ENCODE measurements at regions not wholly inside any gene's neighbourhood (a gene's known extent, or its start where the extent isn't known, plus 50 kb on each side); places are given as distances from the start of the nearest gene placed in this dataset.

DNA sequence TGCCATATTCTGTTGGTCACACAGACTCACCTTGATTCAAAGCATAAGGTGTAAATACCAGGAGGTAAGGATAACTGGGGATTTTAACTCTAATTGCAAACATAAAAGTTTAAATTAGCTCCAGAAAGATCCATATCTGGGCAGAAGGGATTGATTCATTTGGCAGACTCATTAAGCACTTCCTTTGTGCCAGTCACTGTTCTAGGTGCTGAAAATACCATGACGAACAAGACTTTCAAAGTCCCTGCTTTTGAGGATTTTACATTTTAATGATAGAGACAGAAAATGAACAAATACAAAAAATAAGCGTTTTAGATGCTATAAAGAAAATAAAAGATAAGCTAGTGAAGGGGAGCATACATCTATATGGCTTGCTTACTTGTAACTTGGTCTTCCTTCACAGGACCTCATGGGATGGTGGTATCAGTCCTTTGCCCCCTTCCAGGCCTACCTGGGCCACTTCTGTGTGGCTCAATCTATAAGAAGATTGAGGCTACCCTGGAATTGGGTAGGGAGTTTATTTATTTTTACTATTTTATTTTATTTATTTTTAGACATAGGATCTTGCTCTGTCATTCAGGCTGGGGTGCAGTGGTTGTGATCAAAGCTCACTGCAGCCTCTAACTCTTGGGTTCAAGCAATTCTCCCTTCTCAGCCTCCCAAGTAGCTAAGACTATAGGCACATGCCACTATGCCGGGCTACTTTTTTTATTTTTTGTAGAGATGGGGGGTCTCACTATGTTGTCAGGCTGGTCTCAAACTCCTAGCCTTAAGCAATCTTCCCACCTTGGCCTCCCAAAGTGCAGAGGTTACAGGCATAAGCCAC is 212.8 kb downstream of the MYCN start:
- TF ChIP-seq GLIS3 (CRISPR knock-in tag; IDR thresholded peaks at IDR 0.05): no peak
- TF ChIP-seq ESRRG (CRISPR knock-in tag; IDR thresholded peaks at IDR 0.05): no peak
